Ovary (tissue), 7 donors: ENCODE measurements at regions not wholly inside any gene's neighbourhood (a gene's known extent, or its start where the extent isn't known, plus 50 kb on each side); places are given as distances from the start of the nearest gene placed in this dataset.

Experiments used
- DNase-seq, 5 donors: peaks; one replicate each; pipeline ENCODE4 v3.0.0-alpha.2; 2019 to 2020
- H3K27ac ChIP-seq, 2 donors: fragments of 200-600 bp; one replicate each; pipeline versions ENCODE4 v1.5.1 to v1.8.0; 2019 to 2022
- H3K27me3 ChIP-seq: fragments of 200-600 bp; one replicate; pipeline ENCODE4 v1.8.0; 2022
- H3K36me3 ChIP-seq: fragments of 200-600 bp; sonication (generic); one replicate; pipeline ENCODE4 v1.5.1; 2019
- H3K4me1 ChIP-seq: one replicate; pipeline ENCODE4 v1.8.1; 2013; ENCODE audit warnings: mild to moderate bottlenecking, moderate library complexity; ENCODE audit not compliant: insufficient read depth
- H3K4me3 ChIP-seq: fragments of 200-600 bp; sonication (generic); one replicate; pipeline ENCODE4 v1.5.1; 2017
- H3K9me3 ChIP-seq, 2 donors: fragments of 200-600 bp in 1 of 2; sonication (generic) in 1 of 2; one replicate each; pipeline versions ENCODE4 v1.5.1 to v1.8.1; 2013 to 2019; ENCODE audit warnings: mild to moderate bottlenecking in 1 of 2, moderate library complexity in 1 of 2
- EP300 ChIP-seq: sonication (generic); formaldehyde crosslinking; IDR thresholded peaks from one replicate; pipeline ENCODE4 v1.6.1; 2017; ENCODE audit warnings: antibody characterized with exemption
- POLR2A ChIP-seq: fragments of 450-650 bp; IDR thresholded peaks from one replicate; pipeline ENCODE4 v1.6.1; 2017; ENCODE audit warnings: antibody characterized with exemption, mild to moderate bottlenecking, moderate library complexity
- WGBS, 3 donors: extraction: QIAGEN DNeasy Blood & Tissue Kit in 1 of 3; methylation state at CpG; one replicate each; pipeline versions ENCODE4 v1.1.5 to v1.1.7; 2013 to 2017; 5-methylcytosine and 5-hydroxymethylcytosine counted together
- intact Hi-C, 4 donors: fragments of 100-400 bp; cut with DNase I; formaldehyde crosslinking; loops; one replicate each; pipeline versions ENCODE4 v1.11.0 to v1.15.1; 2022 to 2023
- TF ChIP-seq, protein P1 (sequence below), 3 donors: fragments of 450-650 bp in 2 of 3; fragments of 200-600 bp in 1 of 3; IDR thresholded peaks; one replicate each; pipeline versions ENCODE4 v1.5.1 to v1.8.0; 2016 to 2022; ENCODE audit warnings: antibody characterized with exemption in 3 of 3, mild to moderate bottlenecking in 1 of 3
- donor health status: DM: no; HTN: no; CAD: no; lungs with moderate emphysema.
- donor health status: DM: no; HTN: no; CAD: no.
- donor health status: Bipolar disorder and iron deficiency.
- donor health status: DM: no; HTN: no; CAD: no.
- donor health status: DM: yes; HTN: yes; CAD: no.

DNA sequence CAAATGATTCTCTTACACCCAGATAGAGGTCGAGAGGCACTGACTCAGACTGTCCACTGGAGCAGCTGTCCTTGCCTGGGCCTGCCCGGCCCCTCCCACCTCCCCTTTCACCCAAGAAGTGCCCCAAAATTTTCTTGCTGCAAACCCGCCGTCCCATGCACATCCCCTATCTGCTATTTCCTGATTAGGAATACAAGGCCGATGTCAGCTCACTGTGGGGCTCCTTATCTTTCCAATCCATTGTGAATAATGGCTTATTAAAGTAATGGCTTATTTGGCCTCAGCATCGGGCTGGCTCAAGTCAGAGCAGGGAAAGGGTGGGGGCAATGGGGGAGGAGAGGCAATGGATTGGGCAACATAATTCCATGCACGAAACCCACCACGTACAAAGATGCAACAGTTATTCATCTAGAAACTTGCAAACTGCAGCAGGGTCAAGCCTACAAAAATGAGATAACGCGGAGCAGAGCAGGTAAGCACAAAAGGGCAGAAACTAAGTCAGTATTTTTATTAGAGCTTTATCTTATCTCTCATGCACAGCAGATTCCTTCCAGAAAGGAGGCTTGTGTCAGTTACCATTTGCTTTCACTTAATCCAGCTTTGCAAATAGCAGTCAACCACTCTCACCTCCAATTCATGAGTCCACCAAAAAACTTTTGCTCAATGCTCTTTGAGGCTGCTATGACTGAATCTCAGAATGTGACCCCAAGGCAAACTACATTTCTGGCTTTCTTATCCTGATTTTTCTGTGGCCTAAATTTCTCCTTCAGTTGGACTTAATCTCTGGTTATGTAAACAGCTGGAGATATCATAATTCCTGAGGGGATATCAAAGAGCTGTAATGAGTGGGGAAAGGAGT, 138.2 kb upstream of the OSMR start:
- no peak for TF ChIP-seq POLR2A
- no peak for TF ChIP-seq EP300
- Histone ChIP-seq H3K27me3 (no peaks in the 10 kb centered on the region), H3K9me3 (no peaks in the 10 kb centered on the region), H3K4me1 (peaks cover 2% of the 10 kb centered on the region), H3K4me3 (no peak overlapping the region), H3K36me3 (no peaks in the 10 kb centered on the region), H3K27ac (no peak overlapping the region)
- WGBS, 3 donors: 64 to 70% (median 65%) methylated on average over 10 of the region's 10 CpGs
- peak in 1 of 5 donors; percentile 19 for DNase-seq
- intact Hi-C loops: no loop called here

DNA sequence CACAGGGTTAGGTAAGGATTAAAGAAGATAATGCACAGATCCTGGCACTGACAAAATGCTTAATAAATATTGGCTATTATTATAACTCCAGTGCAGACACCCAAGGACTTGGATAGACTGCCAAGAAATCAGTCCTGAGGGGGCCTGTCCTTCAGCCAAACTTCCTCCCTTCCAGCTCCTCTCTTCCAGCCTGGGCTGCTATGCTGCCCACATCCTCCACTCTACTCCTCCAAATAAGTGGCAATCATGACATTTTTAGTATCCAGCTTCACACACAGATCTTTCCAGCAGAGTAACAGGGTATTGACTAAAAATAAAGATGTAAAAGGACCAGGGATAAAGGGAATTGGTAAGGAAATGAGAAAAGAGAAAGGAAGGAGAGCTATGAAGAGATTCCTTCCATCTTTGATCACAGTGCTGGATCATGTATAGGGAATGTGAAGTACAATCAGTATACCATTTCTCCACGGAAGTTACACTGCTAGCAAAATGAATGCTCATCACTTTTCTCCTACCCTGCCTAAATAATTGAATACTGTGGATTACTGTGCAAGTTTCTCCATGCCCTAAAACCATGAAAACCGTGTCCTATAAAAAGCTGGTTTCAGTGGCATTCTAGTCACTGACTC, 136.0 kb upstream of the OSMR start:
- 70 to 87% (median 80%) methylated on average over 2 of the region's 2 CpGs for WGBS, 3 donors
- H3K36me3 ChIP-seq: no peaks in the 10 kb centered on the region
- intact Hi-C loops: no loop called here
- peaks cover 2% of the 10 kb centered on the region for H3K4me1 ChIP-seq
- TF ChIP-seq EP300 (no peak), POLR2A (no peak)
- TF ChIP-seq, protein P1, sequence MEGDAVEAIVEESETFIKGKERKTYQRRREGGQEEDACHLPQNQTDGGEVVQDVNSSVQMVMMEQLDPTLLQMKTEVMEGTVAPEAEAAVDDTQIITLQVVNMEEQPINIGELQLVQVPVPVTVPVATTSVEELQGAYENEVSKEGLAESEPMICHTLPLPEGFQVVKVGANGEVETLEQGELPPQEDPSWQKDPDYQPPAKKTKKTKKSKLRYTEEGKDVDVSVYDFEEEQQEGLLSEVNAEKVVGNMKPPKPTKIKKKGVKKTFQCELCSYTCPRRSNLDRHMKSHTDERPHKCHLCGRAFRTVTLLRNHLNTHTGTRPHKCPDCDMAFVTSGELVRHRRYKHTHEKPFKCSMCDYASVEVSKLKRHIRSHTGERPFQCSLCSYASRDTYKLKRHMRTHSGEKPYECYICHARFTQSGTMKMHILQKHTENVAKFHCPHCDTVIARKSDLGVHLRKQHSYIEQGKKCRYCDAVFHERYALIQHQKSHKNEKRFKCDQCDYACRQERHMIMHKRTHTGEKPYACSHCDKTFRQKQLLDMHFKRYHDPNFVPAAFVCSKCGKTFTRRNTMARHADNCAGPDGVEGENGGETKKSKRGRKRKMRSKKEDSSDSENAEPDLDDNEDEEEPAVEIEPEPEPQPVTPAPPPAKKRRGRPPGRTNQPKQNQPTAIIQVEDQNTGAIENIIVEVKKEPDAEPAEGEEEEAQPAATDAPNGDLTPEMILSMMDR (IDR thresholded peaks at IDR 0.05): no peak
- no peak overlapping the region for H3K27ac ChIP-seq
- H3K27me3 ChIP-seq: no peaks in the 10 kb centered on the region
- H3K4me3 ChIP-seq: no peak overlapping the region
- DNase-seq: no peak
- no peaks in the 10 kb centered on the region for H3K9me3 ChIP-seq

GRCh38 chr5:38710627-38711026, 135.2 kb upstream of the OSMR start:
- no peak overlapping the region for H3K4me3 ChIP-seq
- TF ChIP-seq POLR2A: no peak
- 75 to 84% (median 82%) methylated on average over 2 of the region's 2 CpGs for WGBS, 3 donors
- no peaks in the 10 kb centered on the region for H3K9me3 ChIP-seq
- H3K27me3 ChIP-seq: no peaks in the 10 kb centered on the region
- H3K36me3 ChIP-seq: no peaks in the 10 kb centered on the region
- peaks cover 2% of the 10 kb centered on the region for H3K4me1 ChIP-seq
- H3K27ac ChIP-seq: no peak overlapping the region
- intact Hi-C loops: no loop called here
- DNase-seq: no peak

DNA sequence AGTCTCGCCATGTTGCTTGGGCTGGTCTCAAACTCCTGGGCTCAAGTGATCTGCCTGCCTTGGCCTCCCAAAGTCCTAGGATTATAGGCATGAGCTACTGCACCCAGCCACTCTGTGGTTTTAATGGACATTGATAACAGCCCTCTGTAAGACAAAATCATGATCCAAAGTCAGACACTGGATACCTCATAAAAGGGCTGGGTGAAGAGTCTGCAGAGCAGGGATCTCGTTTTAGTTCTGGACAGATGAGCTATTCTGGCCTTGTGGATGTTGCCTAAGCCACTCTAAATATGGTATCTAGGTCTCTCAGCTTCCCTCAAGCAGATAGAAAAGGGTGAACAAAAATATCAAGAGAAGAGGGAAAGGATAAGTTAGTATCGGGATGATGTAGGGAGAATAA, 133.4 kb upstream of the OSMR start:
- Histone ChIP-seq H3K27me3 (no peaks in the 10 kb centered on the region), H3K36me3 (no peaks in the 10 kb centered on the region), H3K9me3 (no peaks in the 10 kb centered on the region), H3K4me3 (no peak overlapping the region), H3K27ac (no peak overlapping the region), H3K4me1 (no peaks in the 10 kb centered on the region)
- intact Hi-C loops: no loop called here
- DNase-seq: no peak
- 87 to 90% (median 89%) methylated on average over 3 of the region's 3 CpGs for WGBS, 3 donors
- TF ChIP-seq EP300 (no peak), POLR2A (no peak)
- TF ChIP-seq, protein P1 (IDR thresholded peaks at IDR 0.05): no peak

GRCh38 chr5:38714240-38714639, 131.6 kb upstream of the OSMR start:
- Histone ChIP-seq H3K27ac (no peak overlapping the region), H3K4me3 (no peak overlapping the region), H3K27me3 (no peaks in the 10 kb centered on the region), H3K9me3 (no peaks in the 10 kb centered on the region), H3K36me3 (no peaks in the 10 kb centered on the region), H3K4me1 (peaks cover 3% of the 10 kb centered on the region)
- 82 to 88% (median 86%) methylated on average over 3 of the region's 3 CpGs for WGBS, 3 donors
- TF ChIP-seq, protein P1 (IDR thresholded peaks at IDR 0.05): no peak
- TF ChIP-seq POLR2A: no peak
- no peak for TF ChIP-seq EP300
- intact Hi-C loops: no loop called here
- no peak for DNase-seq
